IPS-20b (cell line): ENCODE measurements at regions not wholly inside any gene's neighbourhood (a gene's known extent, or its start where the extent isn't known, plus 50 kb on each side); places are given as distances from the start of the nearest gene placed in this dataset.

Source experiments
- H3K27ac ChIP-seq: one replicate; pipeline ENCODE4 v1.5.1; 2013; ENCODE audit warnings: low read length
- H3K27me3 ChIP-seq: 2 replicates; pipeline ENCODE4 v1.6.1; 2013; ENCODE audit warnings: mild to moderate bottlenecking, low read length, inconsistent platforms; ENCODE audit not compliant: insufficient read depth
- H3K36me3 ChIP-seq: 2 replicates; pipeline ENCODE4 v1.6.1; 2013; ENCODE audit warnings: low read depth, mild to moderate bottlenecking, inconsistent platforms, low read length, moderate library complexity; ENCODE audit not compliant: insufficient read depth
- H3K4me1 ChIP-seq: 2 replicates; pipeline ENCODE4 v1.6.1; 2013; ENCODE audit warnings: mild to moderate bottlenecking, control low read depth, inconsistent platforms, low read length, moderate library complexity; ENCODE audit not compliant: insufficient read depth
- H3K4me3 ChIP-seq: 2 replicates; pipeline ENCODE4 v1.5.1; 2013; ENCODE audit warnings: mild to moderate bottlenecking, low read length, inconsistent platforms
- H3K9ac ChIP-seq: 2 replicates; pipeline ENCODE4 v1.6.1; 2013; ENCODE audit warnings: low read depth, mild to moderate bottlenecking, inconsistent platforms, low read length, moderate library complexity
- H3K9me3 ChIP-seq: 2 replicates; pipeline ENCODE4 v1.6.1; 2013; ENCODE audit warnings: mild to moderate bottlenecking, low read depth, low read length, inconsistent platforms; ENCODE audit not compliant: insufficient read depth

DNA sequence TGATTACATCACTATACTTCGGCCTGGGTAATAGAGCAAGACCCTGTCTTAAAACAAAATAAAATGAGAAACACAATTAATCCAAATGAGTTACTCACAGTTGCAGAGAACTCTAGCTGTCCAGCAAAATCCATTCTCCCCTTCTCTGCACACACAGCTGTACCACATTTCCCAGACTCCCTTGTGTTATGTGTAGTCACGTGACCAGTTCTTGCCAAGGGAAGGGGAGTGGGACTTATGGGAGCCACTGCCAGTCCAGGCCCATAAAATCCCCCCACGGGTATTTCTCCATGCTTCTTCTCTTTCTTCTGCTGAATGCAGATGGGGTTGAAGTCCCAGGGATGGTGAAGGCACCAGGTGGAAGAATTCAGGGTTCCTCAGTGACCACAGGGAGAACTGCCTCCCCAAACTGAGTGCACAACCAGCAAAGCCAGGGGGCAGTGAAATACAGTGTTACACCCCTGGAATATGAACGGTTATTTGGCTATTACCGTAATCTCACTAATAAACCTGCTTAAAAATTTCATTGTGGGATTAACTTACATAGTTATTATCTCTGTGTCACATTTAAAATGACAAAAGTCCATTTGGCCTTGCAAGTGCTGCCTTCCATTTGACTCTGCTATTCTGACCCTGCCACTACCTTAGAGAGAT lies 85.6 kb upstream of the FMN2 start:
- Histone ChIP-seq H3K4me1 (no peaks in the 10 kb centered on the region), H3K27me3 (no peaks in the 10 kb centered on the region), H3K27ac (no peak overlapping the region), H3K9me3 (peaks cover 8% of the 10 kb centered on the region; the same call in 1 of the 2 replicates), H3K4me3 (no peak overlapping the region), H3K36me3 (no peaks in the 10 kb centered on the region), H3K9ac (no peak overlapping the region)

DNA sequence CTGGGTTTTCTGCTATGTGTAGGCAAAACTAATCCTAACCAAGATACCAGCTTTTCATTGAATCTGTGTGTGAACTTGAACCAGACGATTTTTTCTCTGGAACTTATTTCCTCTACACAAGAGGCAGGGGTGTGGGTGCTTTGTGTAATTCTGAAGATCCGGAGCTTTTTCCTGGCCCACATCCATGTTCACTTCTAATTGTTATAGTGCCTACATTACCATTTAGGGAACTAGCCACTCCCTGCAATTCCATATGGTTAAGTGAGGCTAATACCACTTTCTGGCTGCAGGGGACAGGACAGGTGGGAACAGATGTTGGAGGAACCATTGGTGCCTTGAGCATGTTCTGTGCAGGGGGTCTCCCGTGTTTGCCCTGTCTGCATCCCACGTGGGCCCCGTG lies 83.4 kb upstream of the FMN2 start:
- Histone ChIP-seq H3K27me3 (no peaks in the 10 kb centered on the region), H3K9ac (no peak overlapping the region), H3K4me1 (no peaks in the 10 kb centered on the region), H3K4me3 (no peak overlapping the region), H3K9me3 (peaks cover 8% of the 10 kb centered on the region; the same call in 1 of the 2 replicates), H3K27ac (no peak overlapping the region), H3K36me3 (no peaks in the 10 kb centered on the region)

GRCh38 chr1:240014051-240014450 lies 77.6 kb upstream of the FMN2 start:
- H3K4me3 ChIP-seq = no peak overlapping the region
- H3K27ac ChIP-seq = no peak overlapping the region
- no peak overlapping the region for H3K9ac ChIP-seq
- H3K27me3 ChIP-seq = no peaks in the 10 kb centered on the region
- peaks cover 17% of the 10 kb centered on the region for H3K9me3 ChIP-seq
- H3K36me3 ChIP-seq = no peaks in the 10 kb centered on the region
- H3K4me1 ChIP-seq = no peaks in the 10 kb centered on the region

GRCh38 chr1:240018617-240019016 lies 73.1 kb upstream of the FMN2 start:
- Histone ChIP-seq H3K27ac (no peak overlapping the region), H3K4me3 (no peak overlapping the region), H3K9me3 (peaks cover 9% of the 10 kb centered on the region), H3K36me3 (no peaks in the 10 kb centered on the region), H3K9ac (no peak overlapping the region), H3K4me1 (no peaks in the 10 kb centered on the region), H3K27me3 (no peaks in the 10 kb centered on the region)

- Histone ChIP-seq H3K9me3 (peaks cover 9% of the 10 kb centered on the region), H3K9ac (no peak overlapping the region), H3K4me1 (no peaks in the 10 kb centered on the region), H3K4me3 (no peak overlapping the region), H3K27ac (no peak overlapping the region), H3K36me3 (no peaks in the 10 kb centered on the region), H3K27me3 (no peaks in the 10 kb centered on the region)
Measured at GRCh38 chr1:240019524-240019923, 72.2 kb upstream of the FMN2 start.

DNA sequence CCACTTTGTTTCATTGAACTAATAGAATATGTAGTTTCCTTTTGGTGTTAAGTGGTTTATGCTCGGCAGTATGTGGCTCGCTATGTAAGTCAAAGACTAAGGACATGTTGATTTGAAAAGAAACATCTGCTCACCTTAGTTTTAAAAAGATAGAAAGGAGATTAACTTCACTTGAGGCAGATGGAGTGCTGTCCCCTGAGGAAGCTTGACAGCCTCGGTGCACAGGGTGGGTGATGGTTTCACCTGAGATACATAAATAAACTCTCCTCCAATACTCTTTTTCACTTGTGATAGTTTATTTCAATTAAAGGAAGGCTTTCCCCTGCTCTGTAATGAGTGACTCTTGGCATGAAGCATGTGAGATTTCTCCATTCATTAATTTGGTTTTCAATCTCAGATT lies 70.8 kb upstream of the FMN2 start:
- no peaks in the 10 kb centered on the region for H3K4me1 ChIP-seq
- H3K9me3 ChIP-seq = peaks cover 9% of the 10 kb centered on the region
- H3K27ac ChIP-seq = no peak overlapping the region
- H3K9ac ChIP-seq = no peak overlapping the region
- H3K36me3 ChIP-seq = no peaks in the 10 kb centered on the region
- no peaks in the 10 kb centered on the region for H3K27me3 ChIP-seq
- H3K4me3 ChIP-seq = no peak overlapping the region

DNA sequence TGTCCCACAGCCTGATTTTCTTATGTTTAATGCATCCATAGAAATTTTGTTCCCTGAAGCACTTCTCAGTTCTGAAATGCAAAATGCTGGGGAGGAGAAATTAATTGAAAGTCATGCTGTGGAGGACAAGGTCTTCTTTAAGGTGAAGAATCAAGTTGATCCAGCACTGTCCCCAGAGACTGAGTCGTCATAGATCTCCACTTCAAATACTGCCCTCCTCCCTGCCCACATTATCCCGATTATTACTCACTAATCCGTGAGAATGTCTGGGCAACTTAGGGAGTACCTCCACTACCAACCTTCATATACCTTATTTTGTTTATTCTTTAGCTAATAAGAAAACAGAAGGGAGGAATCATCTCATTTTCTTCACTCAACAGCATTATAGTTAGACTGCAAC lies 70.0 kb upstream of the FMN2 start:
- H3K4me3 ChIP-seq = no peak overlapping the region
- H3K9me3 ChIP-seq = peaks cover 9% of the 10 kb centered on the region
- H3K27me3 ChIP-seq = no peaks in the 10 kb centered on the region
- H3K9ac ChIP-seq = no peak overlapping the region
- no peaks in the 10 kb centered on the region for H3K4me1 ChIP-seq
- H3K27ac ChIP-seq = no peak overlapping the region
- H3K36me3 ChIP-seq = no peaks in the 10 kb centered on the region

DNA sequence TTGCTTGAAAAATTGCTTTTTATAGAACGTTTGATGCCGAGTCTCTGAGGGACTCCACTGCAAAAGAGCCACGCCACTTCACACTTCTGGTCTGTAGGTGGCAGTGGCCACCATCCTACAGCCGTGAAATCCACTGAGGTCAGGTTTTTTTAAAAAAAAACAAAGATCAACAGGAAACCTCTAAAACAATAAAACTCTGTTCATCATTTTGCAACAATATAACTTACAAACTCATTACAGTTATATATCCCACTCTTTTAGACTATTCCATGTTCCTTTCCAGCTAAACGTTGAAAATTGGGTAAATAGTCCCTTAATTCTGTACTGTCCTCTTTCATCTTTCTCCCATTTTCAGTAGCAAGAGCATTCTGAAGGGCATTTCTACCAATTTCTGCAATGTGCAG lies 64.6 kb upstream of the FMN2 start:
- Histone ChIP-seq H3K9ac (no peak overlapping the region), H3K27ac (no peak overlapping the region), H3K9me3 (no peaks in the 10 kb centered on the region)

DNA sequence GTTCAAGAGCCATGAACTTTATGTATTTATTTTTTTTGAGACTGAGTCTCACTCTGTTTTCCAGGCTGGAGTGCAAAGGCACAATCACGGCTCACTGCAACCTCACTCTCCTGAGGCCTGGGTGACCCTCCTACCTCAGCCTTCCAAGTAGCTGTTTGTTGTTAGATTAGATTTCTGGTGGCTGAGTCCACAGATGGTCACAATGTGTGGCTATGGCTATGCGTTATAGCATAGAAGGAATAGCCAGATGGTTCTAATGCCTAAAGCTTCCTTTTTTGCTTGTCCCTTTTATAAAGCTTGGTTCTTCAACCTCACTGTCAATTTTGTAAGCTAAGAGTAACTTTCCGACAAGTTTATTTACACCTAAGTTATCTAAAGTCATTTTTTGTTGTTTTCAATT lies 62.3 kb upstream of the FMN2 start:
- H3K9ac ChIP-seq = no peak overlapping the region
- no peak overlapping the region for H3K27ac ChIP-seq
- H3K4me3 ChIP-seq = no peak overlapping the region
- H3K27me3 ChIP-seq = no peaks in the 10 kb centered on the region
- no peaks in the 10 kb centered on the region for H3K9me3 ChIP-seq
- no peaks in the 10 kb centered on the region for H3K36me3 ChIP-seq
- H3K4me1 ChIP-seq = peaks cover 8% of the 10 kb centered on the region

More for the DNA sequence above, 64.6 kb upstream of the FMN2 start:
- Histone ChIP-seq H3K36me3 (no peaks in the 10 kb centered on the region), H3K27me3 (no peaks in the 10 kb centered on the region), H3K4me1 (peaks cover 5% of the 10 kb centered on the region; the same call in 1 of the 2 replicates), H3K4me3 (no peak overlapping the region)

DNA sequence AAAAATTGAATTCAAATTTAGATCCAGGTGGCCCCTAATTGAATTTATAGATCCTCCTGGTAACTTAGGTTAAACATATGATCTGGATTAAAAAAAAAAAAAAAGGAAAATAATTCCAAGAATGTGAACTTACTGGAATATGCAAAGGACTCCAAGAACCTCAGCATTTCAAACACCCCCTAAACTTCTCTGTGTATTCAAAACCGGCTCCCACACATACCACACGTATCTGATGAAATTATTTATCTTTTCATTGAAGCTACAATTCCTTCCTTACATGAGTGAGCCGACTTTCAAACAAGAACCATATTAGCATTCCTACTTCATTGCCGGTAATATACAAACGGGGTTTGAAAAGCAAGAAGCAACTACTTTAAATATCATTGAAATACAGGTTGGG lies 61.4 kb upstream of the FMN2 start:
- H3K4me3 ChIP-seq = no peak overlapping the region

DNA sequence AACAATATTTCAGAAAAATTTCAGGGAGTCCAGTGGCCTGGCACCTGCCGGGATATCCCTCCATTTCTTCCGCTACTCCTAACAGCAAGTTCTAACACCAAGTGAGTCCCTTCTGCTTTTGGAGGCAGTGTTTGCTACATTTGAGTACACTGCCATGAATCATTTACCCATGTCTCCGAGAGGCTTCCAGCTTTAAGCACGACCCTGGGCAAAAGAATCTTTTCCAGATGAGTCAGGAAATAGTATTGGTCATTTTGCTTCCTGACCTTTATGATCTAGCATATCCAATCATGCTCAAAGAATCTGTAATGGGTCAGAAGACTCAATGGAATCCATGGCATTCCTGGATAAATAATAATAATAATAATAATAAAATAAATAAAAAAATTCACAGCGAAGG lies 60.7 kb upstream of the FMN2 start:
- Histone ChIP-seq H3K9ac (no peak overlapping the region), H3K9me3 (no peaks in the 10 kb centered on the region), H3K27me3 (no peaks in the 10 kb centered on the region), H3K36me3 (no peaks in the 10 kb centered on the region), H3K27ac (no peak overlapping the region), H3K4me3 (no peak overlapping the region), H3K4me1 (peaks cover 8% of the 10 kb centered on the region)

More for the DNA sequence above, 61.4 kb upstream of the FMN2 start:
- H3K9me3 ChIP-seq = no peaks in the 10 kb centered on the region
- no peak overlapping the region for H3K27ac ChIP-seq
- no peak overlapping the region for H3K9ac ChIP-seq
- H3K27me3 ChIP-seq = no peaks in the 10 kb centered on the region
- no peaks in the 10 kb centered on the region for H3K36me3 ChIP-seq
- H3K4me1 ChIP-seq = peaks cover 8% of the 10 kb centered on the region

GRCh38 chr1:240031414-240031813 lies 60.3 kb upstream of the FMN2 start:
- Histone ChIP-seq H3K36me3 (no peaks in the 10 kb centered on the region), H3K4me3 (no peak overlapping the region), H3K9me3 (no peaks in the 10 kb centered on the region)

More at GRCh38 chr1:240031414-240031813, 60.3 kb upstream of the FMN2 start:
- Histone ChIP-seq H3K27ac (no peak overlapping the region), H3K27me3 (no peaks in the 10 kb centered on the region), H3K4me1 (peaks cover 8% of the 10 kb centered on the region), H3K9ac (no peak overlapping the region)
